Breast epithelium (tissue), 4 donors: ENCODE measurements at regions not wholly inside any gene's neighbourhood (a gene's known extent, or its start where the extent isn't known, plus 50 kb on each side); places are given as distances from the start of the nearest gene placed in this dataset.

Source experiments
- DNase-seq, 2 donors: peaks; one replicate each; pipeline ENCODE4 v3.0.0-alpha.2; 2019; ENCODE audit warnings: low spot score in 2 of 2
- H3K27ac ChIP-seq, 2 donors: fragments of 200-600 bp; sonication (generic) in 1 of 2; one replicate each; pipeline ENCODE4 v1.5.1; 2016 to 2019; ENCODE audit warnings: mild to moderate bottlenecking in 1 of 2
- H3K27me3 ChIP-seq, 2 donors: fragments of 200-600 bp; sonication (generic) in 1 of 2; one replicate each; pipeline versions ENCODE4 v1.5.1 to v1.6.0; 2017 to 2019; ENCODE audit warnings: control low read depth in 1 of 2, mild to moderate bottlenecking in 1 of 2
- H3K36me3 ChIP-seq: fragments of 200-600 bp; one replicate; pipeline ENCODE4 v1.5.1; 2019
- H3K4me1 ChIP-seq, 2 donors: fragments of 200-600 bp; sonication (generic); one replicate each; pipeline ENCODE4 v1.5.1; 2016 to 2019; ENCODE audit warnings: control low read depth in 1 of 2
- H3K4me3 ChIP-seq, 3 donors: fragments of 200-600 bp; sonication (generic); 1 replicate in 2 of 3; 2 replicates in 1 of 3; pipeline ENCODE4 v1.5.1; 2016 to 2019; ENCODE audit warnings: mild to moderate bottlenecking in 3 of 3, moderate library complexity in 2 of 3
- H3K9me3 ChIP-seq, 2 donors: fragments of 200-600 bp; sonication (generic) in 1 of 2; one replicate each; pipeline ENCODE4 v1.5.1; 2016 to 2019; ENCODE audit warnings: control low read depth in 1 of 2
- POLR2A ChIP-seq: fragments of 450-650 bp; IDR thresholded peaks from one replicate; pipeline ENCODE4 v1.6.1; 2016; ENCODE audit warnings: antibody characterized with exemption, mild to moderate bottlenecking, moderate library complexity
- POLR2AphosphoS5 ChIP-seq, 3 donors: sonication (generic); formaldehyde crosslinking; IDR thresholded peaks; one replicate each; pipeline ENCODE4 v1.6.1; 2017; ENCODE audit warnings: antibody characterized with exemption in 3 of 3
- intact Hi-C: fragments of 100-400 bp; cut with DNase I; formaldehyde crosslinking; loops from one replicate; pipeline ENCODE4 v1.15.1; 2023; ENCODE audit warnings: low total_unique reads
- TF ChIP-seq, protein P1 (sequence below), 3 donors: fragments of 450-650 bp; IDR thresholded peaks; one replicate each; pipeline ENCODE4 v1.5.1; 2016 to 2017; ENCODE audit warnings: antibody characterized with exemption in 3 of 3, mild to moderate bottlenecking in 3 of 3, moderate library complexity in 3 of 3

DNA sequence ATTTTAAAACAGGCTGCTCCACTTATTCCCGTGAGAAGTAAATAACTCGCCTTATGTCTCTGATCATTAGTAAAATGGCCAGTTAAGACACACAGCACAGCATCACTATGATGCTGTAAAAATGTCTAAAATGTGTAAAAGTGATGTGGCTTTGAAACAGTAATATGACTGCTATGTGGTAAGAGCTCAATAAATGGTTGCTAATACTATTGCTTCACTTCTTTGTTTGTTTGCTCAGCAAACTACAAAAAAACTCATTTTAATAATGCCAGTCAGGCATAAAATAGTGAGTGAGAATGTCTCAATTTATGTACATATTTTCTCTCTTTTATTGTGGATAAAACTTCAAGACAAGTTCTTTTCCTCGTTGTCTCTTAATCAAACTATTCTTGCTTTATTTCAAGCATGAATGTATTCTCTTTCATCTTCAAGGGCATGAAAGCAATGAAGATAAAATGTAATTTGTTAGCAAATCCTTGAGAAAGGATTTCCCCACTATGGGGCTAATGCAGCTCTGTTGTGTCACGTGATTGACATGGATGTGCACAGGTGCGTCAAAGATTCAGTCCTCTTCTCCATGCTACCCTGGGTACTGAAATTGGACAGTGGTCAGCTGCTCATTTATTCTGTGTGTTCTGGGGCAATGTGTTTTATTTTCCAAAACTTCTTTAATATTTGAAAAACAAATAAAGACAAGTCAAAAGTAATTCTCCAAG, 387.2 kb downstream of the TRIB2 start:
- intact Hi-C loops: no loop called here
- Histone ChIP-seq H3K4me3 (no peak overlapping the region), H3K36me3 (no peaks in the 10 kb centered on the region), H3K27me3 (no peaks in the 10 kb centered on the region), H3K9me3 (no peaks in the 10 kb centered on the region), H3K4me1 (no peaks in the 10 kb centered on the region), H3K27ac (no peak overlapping the region)
- DNase-seq: no peak
- TF ChIP-seq POLR2AphosphoS5 (IDR thresholded peaks at IDR 0.05) (no peak), POLR2A (no peak)
- TF ChIP-seq, protein P1, sequence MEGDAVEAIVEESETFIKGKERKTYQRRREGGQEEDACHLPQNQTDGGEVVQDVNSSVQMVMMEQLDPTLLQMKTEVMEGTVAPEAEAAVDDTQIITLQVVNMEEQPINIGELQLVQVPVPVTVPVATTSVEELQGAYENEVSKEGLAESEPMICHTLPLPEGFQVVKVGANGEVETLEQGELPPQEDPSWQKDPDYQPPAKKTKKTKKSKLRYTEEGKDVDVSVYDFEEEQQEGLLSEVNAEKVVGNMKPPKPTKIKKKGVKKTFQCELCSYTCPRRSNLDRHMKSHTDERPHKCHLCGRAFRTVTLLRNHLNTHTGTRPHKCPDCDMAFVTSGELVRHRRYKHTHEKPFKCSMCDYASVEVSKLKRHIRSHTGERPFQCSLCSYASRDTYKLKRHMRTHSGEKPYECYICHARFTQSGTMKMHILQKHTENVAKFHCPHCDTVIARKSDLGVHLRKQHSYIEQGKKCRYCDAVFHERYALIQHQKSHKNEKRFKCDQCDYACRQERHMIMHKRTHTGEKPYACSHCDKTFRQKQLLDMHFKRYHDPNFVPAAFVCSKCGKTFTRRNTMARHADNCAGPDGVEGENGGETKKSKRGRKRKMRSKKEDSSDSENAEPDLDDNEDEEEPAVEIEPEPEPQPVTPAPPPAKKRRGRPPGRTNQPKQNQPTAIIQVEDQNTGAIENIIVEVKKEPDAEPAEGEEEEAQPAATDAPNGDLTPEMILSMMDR (IDR thresholded peaks at IDR 0.05): no peak

DNA sequence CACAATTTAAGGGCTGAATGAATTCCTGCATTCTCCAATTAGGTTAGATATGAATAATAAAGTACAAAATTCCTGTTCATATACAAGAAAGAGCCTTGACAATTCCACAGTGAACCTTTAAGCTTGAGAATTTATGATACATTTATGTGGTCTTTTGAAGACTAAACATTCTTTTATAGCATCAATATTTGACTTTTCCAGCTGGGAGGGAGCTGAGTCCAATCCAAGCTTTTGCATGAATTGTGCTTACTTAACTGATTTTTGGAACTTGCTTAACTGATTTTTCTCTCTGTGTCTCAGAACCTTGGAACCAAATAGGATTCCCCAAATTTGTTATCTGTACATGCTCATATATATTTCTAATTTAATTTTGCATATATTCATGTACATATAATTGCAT, 388.0 kb downstream of the TRIB2 start:
- intact Hi-C loops: no loop called here
- TF ChIP-seq POLR2A (no peak), POLR2AphosphoS5 (IDR thresholded peaks at IDR 0.05) (no peak)
- TF ChIP-seq, protein P1 (IDR thresholded peaks at IDR 0.05): no peak
- Histone ChIP-seq H3K27ac (no peak overlapping the region), H3K4me3 (no peak overlapping the region), H3K4me1 (no peaks in the 10 kb centered on the region), H3K27me3 (no peaks in the 10 kb centered on the region), H3K36me3 (no peaks in the 10 kb centered on the region), H3K9me3 (no peaks in the 10 kb centered on the region)
- DNase-seq: no peak

DNA sequence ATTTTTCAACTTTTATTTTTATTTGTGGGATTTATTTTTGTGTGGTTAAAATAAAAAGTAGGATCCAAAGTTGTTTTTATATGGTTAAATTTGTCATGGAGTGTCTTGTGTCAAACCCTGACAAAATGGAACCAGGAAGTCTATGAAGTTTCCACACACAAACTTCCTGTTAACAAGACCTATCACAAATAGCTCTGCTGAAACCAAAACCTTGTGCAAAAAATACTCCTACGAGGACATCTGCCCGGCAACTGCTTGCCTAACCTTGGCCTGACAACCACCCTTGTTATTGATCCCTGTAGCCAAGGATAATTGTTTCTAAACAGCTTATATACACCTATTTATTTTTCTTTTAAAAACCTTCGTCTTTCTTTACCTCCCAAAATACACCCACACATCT, 389.6 kb downstream of the TRIB2 start:
- Histone ChIP-seq H3K27ac (no peak overlapping the region), H3K36me3 (no peaks in the 10 kb centered on the region), H3K27me3 (no peaks in the 10 kb centered on the region), H3K9me3 (no peaks in the 10 kb centered on the region), H3K4me3 (no peak overlapping the region), H3K4me1 (no peaks in the 10 kb centered on the region)
- intact Hi-C loops: no loop called here
- TF ChIP-seq, protein P1 (IDR thresholded peaks at IDR 0.05): no peak
- TF ChIP-seq POLR2A (no peak), POLR2AphosphoS5 (IDR thresholded peaks at IDR 0.05) (no peak)
- no peak for DNase-seq

DNA sequence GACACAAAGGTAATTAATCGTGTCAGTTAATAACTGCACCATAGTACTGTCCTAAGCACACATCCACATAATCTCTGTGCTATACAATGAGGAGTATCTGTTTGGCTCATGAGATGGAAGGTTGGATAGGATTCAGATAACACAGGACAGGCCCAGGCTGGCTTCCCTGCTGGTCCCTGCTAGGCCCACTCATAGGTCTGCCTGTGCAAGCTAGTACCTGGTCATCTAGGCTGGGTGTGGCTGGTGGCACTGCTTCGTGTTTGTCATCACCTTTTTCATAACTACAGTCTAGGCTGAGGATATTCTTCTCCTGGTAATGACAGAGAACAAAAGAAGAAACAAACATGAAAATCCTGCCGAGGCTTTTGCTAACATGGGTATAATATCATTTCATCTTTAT, 392.8 kb downstream of the TRIB2 start:
- H3K4me3 ChIP-seq: no peak overlapping the region
- no peaks in the 10 kb centered on the region for H3K4me1 ChIP-seq
- no peaks in the 10 kb centered on the region for H3K9me3 ChIP-seq
- H3K27me3 ChIP-seq: no peaks in the 10 kb centered on the region
- intact Hi-C loops: no loop called here
- no peak for DNase-seq
- H3K27ac ChIP-seq: no peak overlapping the region
- TF ChIP-seq POLR2A (no peak), POLR2AphosphoS5 (IDR thresholded peaks at IDR 0.05) (no peak)
- TF ChIP-seq, protein P1 (IDR thresholded peaks at IDR 0.05): no peak
- no peaks in the 10 kb centered on the region for H3K36me3 ChIP-seq

DNA sequence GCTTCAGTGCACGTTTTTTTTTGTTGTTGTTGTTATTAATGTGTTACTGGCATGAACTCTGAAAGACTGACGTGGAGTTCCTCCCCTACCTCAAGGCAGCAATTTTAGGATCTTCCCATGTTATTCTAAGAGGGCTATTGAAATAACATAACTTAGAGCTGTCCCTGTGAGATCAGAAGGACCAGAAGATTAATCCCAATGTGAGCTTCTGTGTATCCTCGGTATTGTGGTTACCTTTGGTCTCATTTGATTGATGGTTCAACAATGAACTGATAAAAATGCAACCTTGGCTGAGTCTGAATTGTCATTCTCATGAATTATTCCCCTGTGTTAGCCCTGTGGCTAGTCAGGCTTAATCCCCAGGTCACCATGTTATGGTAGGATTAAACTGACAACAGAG, 394.1 kb downstream of the TRIB2 start:
- DNase-seq: no peak
- Histone ChIP-seq H3K4me3 (no peak overlapping the region), H3K36me3 (no peaks in the 10 kb centered on the region), H3K27me3 (no peaks in the 10 kb centered on the region), H3K4me1 (no peaks in the 10 kb centered on the region), H3K27ac (no peak overlapping the region), H3K9me3 (no peaks in the 10 kb centered on the region)
- TF ChIP-seq, protein P1 (IDR thresholded peaks at IDR 0.05): no peak
- no peak for TF ChIP-seq POLR2A
- no peak for TF ChIP-seq POLR2AphosphoS5 (IDR thresholded peaks at IDR 0.05)
- intact Hi-C loops: no loop called here
